EH (cell line): ENCODE measurements at regions not wholly inside any gene's neighbourhood (a gene's known extent, or its start where the extent isn't known, plus 50 kb on each side); places are given as distances from the start of the nearest gene placed in this dataset.
"Not testable (repeated sequence)": the region's sequence is repeated elsewhere in the genome, so short reads cannot be mapped to it uniquely, and the experiment has no call there.

Experiments used
- DNase-seq: peaks from one replicate; pipeline ENCODE4 v3.0.0-alpha.2; 2015; ENCODE audit warnings: low read depth

DNA sequence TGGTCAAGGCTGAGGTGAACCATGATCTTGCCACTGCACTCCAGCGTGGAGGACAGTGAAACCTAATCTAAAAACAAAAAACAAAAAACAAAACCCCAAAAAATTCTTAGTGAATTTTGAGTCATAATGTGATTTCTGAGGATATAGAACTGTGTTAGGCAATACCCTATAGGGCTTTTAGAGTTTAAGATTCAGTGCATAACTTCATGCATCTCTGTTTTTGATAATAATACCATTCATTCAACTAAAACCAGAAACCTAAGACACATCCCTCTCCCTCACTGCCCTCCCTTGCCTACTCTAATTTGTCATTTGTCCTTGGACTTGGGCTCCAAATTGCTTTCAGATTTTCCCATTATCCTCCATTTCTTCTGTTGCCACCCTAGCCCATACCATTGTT, 405.7 kb upstream of the EDIL3 start:
- DNase-seq, result no peak

GRCh38 chr5:84783003-84783402, 398.3 kb upstream of the EDIL3 start:
- no peak for DNase-seq

DNA sequence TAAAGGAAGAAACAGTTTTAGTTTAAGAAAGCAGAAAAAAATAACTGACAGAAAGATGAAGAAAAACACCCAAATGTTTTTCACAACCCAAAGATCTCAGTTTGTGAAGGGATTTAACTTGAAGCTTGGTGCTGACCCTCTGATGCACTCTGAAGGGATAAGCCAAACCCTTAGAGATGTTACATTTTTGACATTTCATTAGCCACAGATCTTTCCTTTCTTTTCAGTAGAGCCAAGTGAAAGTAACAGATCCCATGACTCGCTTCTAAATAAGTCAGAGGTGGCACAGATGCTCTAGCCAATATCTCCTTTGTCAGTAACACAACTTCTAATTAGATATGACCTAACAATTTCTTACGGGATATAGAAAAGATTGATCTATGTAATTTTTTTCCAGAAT, 394.5 kb upstream of the EDIL3 start:
- DNase-seq, result no peak

- no peak for DNase-seq
These were observed 379.5 kb upstream of the EDIL3 start for GRCh38 chr5:84764227-84764626.

GRCh38 chr5:84758008-84758407, 373.3 kb upstream of the EDIL3 start:
- DNase-seq, result no peak

DNA sequence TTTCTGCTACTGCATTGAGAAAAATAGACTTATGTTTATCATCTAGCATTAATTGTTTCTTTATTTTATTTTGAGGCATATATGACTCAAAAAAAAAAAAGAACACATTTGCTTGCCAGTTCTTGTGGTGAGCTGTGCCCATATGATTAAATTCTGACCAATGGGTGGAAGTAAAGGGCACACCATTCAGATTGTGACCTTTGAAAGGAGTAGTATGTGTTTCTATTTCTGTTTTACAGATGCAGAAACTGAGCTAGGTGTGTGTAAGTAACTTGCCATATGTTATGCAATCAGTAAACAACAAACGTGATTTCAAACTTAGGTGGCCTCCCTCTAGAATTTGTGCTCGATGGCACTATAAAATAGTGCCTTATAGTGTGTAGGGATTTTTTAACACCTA, 368.1 kb upstream of the EDIL3 start:
- DNase-seq, result no peak

DNA sequence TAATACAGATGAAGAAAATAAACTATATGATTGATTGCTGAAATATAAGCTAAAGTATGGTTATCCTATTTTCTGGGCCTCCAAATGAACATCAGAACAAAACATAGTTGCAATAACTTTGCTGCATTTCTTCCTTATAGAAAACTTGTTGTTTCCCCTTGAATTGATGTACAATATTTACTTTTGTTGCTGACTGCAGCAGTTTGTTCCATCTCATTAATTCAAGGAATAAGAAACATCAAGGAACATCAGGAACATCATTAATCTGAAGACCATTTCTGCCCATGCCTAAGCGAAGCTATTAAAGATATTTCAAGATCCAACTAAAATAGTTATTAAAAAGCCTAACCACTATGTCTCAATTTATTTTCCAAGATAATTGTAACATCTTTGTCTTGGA, 363.6 kb upstream of the EDIL3 start:
- no peak for DNase-seq

DNA sequence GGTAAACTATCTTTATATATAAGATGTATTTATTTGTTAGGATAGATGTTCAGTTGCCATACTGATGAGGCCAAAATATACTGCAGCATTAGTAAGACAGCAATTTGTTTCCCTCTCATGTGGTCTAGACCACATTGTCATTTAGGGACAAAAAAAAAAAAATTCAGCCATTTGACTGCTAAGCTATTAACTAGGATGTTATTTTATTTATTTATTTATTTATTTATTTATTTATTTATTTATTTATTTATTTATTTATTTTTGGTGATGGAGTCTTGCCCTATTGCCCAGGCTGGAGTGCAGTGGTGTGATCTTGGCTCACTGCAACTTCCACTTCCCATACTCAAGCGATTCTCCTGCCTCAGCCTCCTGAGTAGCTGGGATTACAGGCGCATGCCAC, 361.6 kb upstream of the EDIL3 start:
- not testable (repeated sequence) for DNase-seq

- no peak for DNase-seq
These were observed 356.4 kb upstream of the EDIL3 start for GRCh38 chr5:84741056-84741455.

DNA sequence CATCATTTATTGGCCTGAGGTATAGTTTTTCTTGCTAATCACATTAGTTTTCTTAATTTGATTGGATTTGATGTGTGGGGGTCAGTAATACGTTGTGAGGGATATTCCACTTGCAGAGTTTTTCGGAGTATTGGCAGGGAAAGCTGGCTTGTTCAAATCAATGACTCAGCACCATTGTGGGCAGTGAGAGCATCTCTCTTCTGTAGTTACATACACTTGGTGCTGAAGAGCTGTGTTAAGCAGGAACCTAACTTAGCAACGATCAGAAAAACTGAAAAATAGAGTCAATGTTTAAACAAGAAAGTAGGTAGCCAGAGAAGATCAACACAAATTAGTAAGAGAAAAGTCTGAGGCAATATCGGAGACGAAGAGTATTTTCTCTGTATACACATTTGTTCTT, 344.6 kb upstream of the EDIL3 start:
- no peak for DNase-seq

GRCh38 chr5:84727708-84728107, 343.0 kb upstream of the EDIL3 start:
- DNase-seq, result no peak

DNA sequence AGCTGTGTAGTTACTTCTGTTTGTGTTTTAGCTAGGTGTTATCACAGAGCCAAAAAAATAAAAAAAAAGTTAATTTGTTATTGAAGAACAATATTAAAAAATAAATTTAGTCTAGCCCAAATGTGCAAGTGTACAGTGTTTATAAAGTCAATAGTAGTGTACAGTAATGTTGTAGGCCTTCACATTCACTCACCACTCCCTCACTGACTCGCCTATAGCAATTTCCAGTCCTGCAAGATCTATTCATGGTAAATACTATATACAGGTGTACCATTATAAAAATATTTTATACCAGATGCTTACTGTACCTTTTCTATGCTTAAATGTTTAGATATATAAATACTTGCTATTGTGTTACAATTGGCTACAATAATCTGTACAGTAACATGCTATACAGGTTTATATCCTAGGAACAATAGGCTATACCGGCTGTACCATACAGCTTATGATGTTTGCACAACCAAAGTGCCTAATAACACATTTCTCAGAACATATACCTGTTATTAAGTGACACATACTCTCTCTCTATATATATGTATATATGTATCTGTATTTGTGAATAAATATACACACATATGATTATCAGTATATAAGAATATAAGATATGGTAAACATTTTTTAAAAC, 341.4 kb upstream of the EDIL3 start:
- DNase-seq, result no peak

DNA sequence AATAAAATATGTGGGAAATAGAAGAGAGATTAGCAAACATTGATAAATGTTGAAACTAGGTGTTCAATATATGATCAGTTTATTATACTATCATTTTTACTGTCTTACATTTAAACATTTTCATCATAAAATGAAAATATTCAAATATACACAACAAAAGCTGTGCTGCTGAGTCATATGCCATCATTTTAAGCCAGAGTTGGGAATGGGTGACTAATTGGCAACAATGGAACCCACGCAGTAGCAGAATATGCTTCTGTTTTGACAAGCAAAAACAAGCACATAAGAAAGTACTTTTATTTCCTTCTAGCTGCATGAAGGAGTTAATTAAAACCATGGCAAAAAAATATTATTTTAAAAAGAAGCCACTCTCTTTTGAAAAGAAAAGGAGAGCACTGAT, 340.0 kb upstream of the EDIL3 start:
- no peak for DNase-seq

GRCh38 chr5:84724181-84724580, 339.5 kb upstream of the EDIL3 start:
- no peak for DNase-seq

DNA sequence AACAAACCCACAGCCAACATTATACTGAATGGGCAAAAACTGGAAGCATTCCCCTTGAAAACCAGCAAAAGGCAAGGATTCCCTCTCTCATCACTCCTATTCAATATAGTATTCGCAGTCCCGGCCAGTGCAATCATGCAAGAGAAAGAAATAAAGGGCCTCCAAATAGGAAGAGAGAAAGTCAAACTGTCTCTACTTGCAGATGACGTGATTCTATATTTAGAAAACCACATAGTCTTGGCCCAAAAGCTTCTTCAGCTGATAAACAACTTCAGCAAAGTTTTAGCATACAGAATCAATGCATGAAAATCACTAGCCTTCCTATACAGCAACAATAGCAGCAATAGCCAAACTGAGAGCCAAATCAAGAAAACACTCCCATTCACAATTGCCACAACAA, 333.7 kb upstream of the EDIL3 start:
- no peak for DNase-seq

DNA sequence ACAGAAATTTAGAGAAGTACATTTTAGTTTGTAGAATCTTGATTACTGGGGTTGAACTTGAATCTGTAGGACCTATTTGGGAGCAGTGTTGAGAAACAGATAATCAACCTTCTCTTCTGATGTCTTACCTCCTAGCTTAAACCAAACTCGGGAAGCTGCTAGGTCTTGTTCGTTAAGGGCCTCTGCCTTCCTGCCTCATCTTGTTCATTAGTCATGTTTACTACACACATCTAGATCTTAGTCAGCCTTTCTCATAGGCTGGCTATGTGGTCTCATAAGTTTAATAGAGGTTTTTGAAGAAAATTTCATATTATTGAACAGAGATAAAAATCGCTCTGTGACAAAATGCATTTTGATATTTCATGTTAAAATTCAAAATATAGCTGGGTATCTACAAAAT, 331.0 kb upstream of the EDIL3 start:
- DNase-seq, result no peak

DNA sequence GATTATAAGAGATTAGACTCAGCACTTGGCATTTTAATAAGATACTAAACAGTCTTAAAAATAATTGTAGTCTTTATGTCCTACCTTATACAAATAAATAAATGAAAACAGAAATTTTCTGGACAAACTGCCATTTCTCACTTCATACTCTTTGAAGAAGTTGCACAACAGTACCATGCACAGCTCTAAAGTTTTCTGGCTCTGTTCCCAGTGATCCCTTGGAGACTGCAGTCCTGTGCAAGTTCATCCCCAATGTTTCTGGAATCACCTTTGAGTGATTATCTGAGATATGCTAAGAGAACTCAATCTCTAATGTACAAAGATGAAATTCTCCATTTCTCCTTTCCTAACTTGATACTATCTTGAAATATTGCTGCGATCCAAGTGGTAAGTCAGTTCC, 330.4 kb upstream of the EDIL3 start:
- no peak for DNase-seq

DNA sequence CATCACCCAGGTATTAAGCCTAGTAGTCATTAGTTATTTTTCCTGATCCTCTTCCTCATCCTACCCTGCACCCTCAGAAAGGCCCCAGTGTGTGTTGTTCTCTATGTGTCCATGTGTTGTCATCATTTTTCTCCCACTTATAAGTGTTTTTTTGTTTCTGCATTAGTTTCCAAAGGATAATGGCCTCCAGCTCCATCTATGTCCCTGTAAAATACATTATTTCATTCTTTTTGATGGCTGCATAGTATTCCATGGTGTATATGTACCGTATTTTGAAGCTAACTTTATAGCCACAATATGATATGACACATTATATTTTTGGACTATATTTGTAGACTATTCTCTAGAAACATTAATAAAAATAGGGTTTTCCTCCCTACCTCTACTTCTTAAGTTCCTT, 324.4 kb upstream of the EDIL3 start:
- no peak for DNase-seq

GRCh38 chr5:84706678-84707641, 322.3 kb upstream of the EDIL3 start:
- DNase-seq, result no peak

DNA sequence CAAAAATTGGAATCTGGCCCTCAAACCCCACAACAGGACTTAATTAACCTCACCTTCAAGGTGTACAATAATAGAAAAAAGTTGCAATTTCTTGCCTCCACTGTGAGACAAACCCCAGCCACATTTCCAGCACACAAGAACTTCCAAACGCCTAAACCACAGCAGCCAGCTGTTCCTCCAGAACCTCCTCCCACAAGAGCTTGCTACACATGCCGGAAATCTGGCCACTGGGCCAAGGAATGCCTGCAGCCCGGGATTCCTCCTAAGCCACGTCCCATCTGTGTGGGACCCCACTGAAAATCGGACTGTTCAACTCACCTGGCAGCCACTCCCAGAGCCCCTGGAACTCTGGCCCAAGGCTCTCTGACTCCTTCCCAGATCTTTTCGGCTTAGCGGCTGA, 315.9 kb upstream of the EDIL3 start:
- not testable (repeated sequence) for DNase-seq

- DNase-seq, result no peak
These were observed 312.0 kb upstream of the EDIL3 start for GRCh38 chr5:84696651-84697050.

DNA sequence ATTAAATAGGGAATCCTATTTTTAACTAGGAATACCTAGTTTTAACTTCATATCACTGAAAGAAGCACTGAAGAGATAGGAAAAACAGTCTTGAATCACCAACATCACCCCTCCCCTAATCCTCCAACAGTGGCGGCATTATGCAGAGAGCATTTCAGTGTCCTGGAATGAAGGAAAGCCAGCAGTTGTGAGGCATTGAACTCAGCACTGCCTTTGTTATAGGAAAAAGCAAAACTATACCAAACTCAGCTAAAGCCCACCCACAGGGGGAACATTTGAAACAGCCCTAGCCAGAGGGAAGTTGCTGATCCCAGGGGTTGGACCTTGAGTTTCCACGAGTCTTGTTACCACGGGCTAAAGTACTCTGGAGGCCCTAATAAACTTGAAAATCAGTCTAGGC, 310.6 kb upstream of the EDIL3 start:
- DNase-seq, result no peak

GRCh38 chr5:84693256-84693655, 308.6 kb upstream of the EDIL3 start:
- no peak for DNase-seq

GRCh38 chr5:84688566-84688965, 303.9 kb upstream of the EDIL3 start:
- peak; percentile 22 for DNase-seq
